Duodenal mucosa (tissue), 2 donors: ENCODE measurements at regions not wholly inside any gene's neighbourhood (a gene's known extent, or its start where the extent isn't known, plus 50 kb on each side); places are given as distances from the start of the nearest gene placed in this dataset.
A peak's percentile ranks its signal among the peaks of the same experiment; 100 is the strongest.

Source experiments
- H3K27ac ChIP-seq: one replicate; pipeline ENCODE4 v1.7.0; 2013; ENCODE audit warnings: low read depth, low read length
- H3K27me3 ChIP-seq, 2 donors: one replicate each; pipeline ENCODE4 v1.7.0; 2013; ENCODE audit warnings: low read length in 2 of 2, control low read depth in 1 of 2; ENCODE audit not compliant: insufficient read depth in 2 of 2, control insufficient read depth in 1 of 2
- H3K36me3 ChIP-seq, 2 donors: one replicate each; pipeline ENCODE4 v1.7.0; 2013; ENCODE audit warnings: low read length in 2 of 2, control low read depth in 1 of 2; ENCODE audit not compliant: insufficient read depth in 2 of 2, control insufficient read depth in 1 of 2
- H3K4me1 ChIP-seq, 2 donors: one replicate each; pipeline ENCODE4 v1.7.0; 2013; ENCODE audit warnings: low read length in 2 of 2, control low read depth in 1 of 2; ENCODE audit not compliant: insufficient read depth in 2 of 2, control insufficient read depth in 1 of 2
- H3K4me3 ChIP-seq, 2 donors: one replicate each; pipeline ENCODE4 v1.7.0; 2013; ENCODE audit warnings: low read length in 2 of 2, low read depth in 1 of 2
- H3K9ac ChIP-seq, 2 donors: one replicate each; pipeline ENCODE4 v1.7.0; 2013; ENCODE audit warnings: low read length in 2 of 2, low read depth in 1 of 2
- H3K9me3 ChIP-seq, 2 donors: one replicate each; pipeline ENCODE4 v1.7.0; 2013; ENCODE audit warnings: low read length in 2 of 2, control low read depth in 1 of 2; ENCODE audit not compliant: control insufficient read depth in 1 of 2

DNA sequence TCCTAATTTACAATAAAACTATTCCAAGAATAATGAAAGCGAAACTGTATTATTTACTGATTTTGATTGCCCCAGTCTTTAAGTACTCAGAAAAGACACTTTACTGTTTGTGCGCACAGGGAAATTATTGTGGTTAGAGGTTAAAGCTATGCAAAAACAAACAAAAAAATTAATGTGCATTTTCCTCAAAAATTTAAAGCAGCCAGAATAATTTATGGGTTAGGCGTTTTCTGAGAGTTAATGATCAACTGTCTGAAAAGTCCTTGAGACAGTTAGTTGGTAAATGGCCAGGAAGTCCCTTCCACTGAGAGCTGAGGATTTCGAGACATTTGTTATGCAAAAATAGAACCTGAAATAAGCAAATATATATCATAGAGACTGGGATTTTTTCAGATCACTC, 143.3 kb downstream of the IRS1 start:
- Histone ChIP-seq H3K27me3 (no peaks in the 10 kb centered on the region), H3K4me1 (peaks cover 17 to 26% of the 10 kb centered on the region in 2 donors), H3K27ac (no peak overlapping the region), H3K9me3 (no peaks in the 10 kb centered on the region), H3K9ac (no peak overlapping the region), H3K36me3 (no peaks in the 10 kb centered on the region), H3K4me3 (no peak overlapping the region)

DNA sequence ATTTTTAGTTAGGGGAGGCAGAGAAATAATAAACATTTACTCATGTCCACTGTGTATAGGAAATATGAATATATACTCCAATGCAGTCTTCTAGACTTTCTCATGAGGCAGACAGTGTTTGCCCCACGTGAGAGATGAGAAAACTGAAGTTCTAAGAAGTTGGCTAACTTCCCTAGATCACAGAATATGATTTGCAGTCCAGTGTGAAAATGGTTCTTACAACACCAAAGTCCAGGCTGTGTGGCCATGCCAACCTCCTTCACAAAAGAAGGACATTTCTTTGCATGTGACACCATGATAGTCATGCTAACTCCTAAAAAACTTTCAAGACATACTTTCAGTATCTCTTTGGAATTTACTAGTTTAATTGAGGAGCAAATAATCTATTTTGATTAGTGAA, 143.7 kb downstream of the IRS1 start:
- no peaks in the 10 kb centered on the region for H3K27me3 ChIP-seq
- H3K36me3 ChIP-seq: no peaks in the 10 kb centered on the region
- no peaks in the 10 kb centered on the region for H3K9me3 ChIP-seq
- H3K4me3 ChIP-seq: no peak overlapping the region
- peaks cover 21 to 31% of the 10 kb centered on the region in 2 donors for H3K4me1 ChIP-seq
- no peak overlapping the region for H3K27ac ChIP-seq
- H3K9ac ChIP-seq: no peak overlapping the region

DNA sequence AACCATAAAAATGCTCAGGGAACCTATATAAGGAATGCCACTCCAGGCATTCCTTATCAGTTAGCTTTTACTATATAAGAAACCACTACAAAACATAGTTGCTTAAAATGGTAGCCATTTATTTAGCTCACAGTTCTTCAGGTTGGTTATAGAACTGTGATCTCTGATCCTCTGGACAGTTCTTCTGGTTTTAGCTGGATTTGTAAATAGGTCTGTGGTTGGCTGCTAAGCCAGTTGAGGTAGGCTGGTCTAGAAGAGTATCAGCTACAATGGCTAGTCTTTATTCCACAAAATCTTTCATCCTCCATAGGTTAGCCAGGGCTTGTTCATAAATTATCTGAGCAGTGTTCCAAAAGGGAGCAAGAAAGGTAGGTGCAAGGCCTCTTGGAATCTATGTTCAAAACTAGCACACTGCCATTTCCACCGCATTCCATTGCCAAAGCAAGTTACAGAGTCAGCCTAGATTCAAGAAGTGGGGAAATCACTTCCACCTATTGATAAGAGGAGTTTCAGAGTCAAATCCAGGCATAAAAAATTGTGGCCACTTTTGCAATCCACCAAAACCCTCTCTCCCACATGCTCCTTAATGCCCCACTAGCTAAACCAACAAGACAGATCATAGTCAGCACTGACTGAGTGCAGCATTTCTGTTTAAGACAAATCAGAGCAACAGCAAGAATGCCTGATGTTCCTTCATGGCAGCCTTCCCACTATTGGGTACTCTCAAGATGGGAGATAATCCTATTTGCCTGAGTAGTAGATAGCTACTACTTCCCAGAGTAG, 146.4 kb downstream of the IRS1 start:
- H3K9me3 ChIP-seq: no peaks in the 10 kb centered on the region
- H3K4me3 ChIP-seq: no peak overlapping the region
- no peaks in the 10 kb centered on the region for H3K36me3 ChIP-seq
- H3K4me1 ChIP-seq: peaks cover 37 to 46% of the 10 kb centered on the region in 2 donors
- no peaks in the 10 kb centered on the region for H3K27me3 ChIP-seq
- no peak overlapping the region for H3K27ac ChIP-seq
- no peak overlapping the region for H3K9ac ChIP-seq

DNA sequence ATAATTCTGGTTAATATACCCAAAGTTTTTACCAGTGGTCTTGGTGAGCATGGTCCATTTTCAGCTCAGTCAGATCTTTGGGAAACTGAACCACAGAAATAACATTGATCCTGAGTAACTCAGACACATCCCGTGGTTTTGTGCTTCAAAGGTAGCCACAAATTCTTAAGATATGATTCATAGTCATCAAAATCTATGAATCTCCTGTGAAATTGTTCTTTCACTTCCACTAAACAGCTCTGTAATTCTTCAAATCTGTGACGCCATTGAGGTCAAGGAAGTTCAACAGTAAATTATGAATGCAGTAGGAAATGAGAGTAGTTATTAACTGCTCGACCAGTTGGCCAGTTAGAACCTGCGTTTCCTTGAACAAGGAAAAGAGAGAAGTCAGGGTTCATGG, 147.3 kb downstream of the IRS1 start:
- H3K27ac ChIP-seq: no peak overlapping the region
- no peaks in the 10 kb centered on the region for H3K9me3 ChIP-seq
- no peak overlapping the region for H3K9ac ChIP-seq
- no peak overlapping the region for H3K4me3 ChIP-seq
- no peaks in the 10 kb centered on the region for H3K36me3 ChIP-seq
- H3K4me1 ChIP-seq: peaks cover 37 to 45% of the 10 kb centered on the region in 2 donors
- no peaks in the 10 kb centered on the region for H3K27me3 ChIP-seq

DNA sequence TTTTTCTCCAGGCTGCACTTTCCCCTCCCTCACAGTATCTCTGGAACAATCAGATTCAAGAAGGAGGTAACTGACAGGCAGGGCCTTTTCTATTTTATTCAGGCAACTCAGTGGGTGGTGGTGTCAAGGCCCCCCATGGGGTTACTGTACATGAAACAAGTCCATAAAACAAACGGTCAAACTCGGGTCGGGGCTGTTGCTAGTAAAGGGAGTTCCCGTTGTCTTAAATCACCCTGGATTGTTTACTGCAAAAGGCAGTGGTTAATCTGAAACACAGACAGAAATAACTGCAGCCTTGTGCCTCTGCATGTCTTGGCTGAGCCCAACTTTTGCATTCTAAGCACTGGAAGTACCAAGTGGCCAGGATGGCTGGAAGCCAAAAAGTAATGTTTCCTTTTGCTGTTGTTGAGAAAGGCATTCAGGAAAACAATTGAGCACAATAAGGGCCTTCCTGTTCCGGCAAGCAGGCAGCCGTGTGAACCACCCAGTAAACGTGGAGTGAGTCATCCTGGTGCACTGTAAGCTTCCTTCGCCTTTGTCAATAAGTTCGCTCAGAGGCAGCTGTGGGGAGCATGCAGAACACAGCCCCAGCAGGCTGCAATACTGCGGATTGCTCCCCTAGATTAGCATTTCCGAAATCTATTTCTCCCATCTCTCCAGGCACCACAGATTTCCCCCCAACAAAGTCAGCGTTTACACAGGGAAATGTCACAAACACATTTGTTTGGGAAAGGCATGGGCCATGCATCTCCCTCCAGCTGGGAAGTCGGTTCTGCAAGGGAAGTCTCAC, 149.6 kb downstream of the IRS1 start:
- Histone ChIP-seq H3K9ac (no peak overlapping the region), H3K9me3 (no peaks in the 10 kb centered on the region), H3K27me3 (no peaks in the 10 kb centered on the region), H3K4me1 (peaks cover 31 to 33% of the 10 kb centered on the region in 2 donors), H3K36me3 (no peaks in the 10 kb centered on the region), H3K27ac (peak overlapping the region; percentile 64), H3K4me3 (no peak overlapping the region)

DNA sequence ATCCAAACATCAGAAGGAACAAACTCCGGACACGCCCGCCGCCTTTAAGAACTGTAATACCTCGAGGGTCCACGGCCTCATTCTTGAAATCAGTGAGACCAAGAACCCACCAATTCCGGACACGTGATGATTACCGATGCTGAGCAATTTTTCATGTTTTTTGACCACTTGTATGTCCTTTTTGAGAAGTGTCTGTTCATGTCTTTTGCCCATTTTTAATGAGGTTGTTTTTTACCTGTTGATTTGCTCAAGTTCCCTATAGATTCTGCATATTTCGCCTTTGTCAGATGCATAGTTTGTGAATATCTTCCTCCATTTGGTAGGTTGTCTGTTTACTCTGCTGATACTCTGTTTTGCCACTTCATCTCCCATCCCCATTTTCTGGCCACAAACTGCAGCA, 150.4 kb downstream of the IRS1 start:
- Histone ChIP-seq H3K4me1 (peaks cover 31 to 33% of the 10 kb centered on the region in 2 donors), H3K9me3 (no peaks in the 10 kb centered on the region), H3K36me3 (no peaks in the 10 kb centered on the region), H3K27ac (no peak overlapping the region), H3K27me3 (no peaks in the 10 kb centered on the region), H3K9ac (no peak overlapping the region), H3K4me3 (no peak overlapping the region)

DNA sequence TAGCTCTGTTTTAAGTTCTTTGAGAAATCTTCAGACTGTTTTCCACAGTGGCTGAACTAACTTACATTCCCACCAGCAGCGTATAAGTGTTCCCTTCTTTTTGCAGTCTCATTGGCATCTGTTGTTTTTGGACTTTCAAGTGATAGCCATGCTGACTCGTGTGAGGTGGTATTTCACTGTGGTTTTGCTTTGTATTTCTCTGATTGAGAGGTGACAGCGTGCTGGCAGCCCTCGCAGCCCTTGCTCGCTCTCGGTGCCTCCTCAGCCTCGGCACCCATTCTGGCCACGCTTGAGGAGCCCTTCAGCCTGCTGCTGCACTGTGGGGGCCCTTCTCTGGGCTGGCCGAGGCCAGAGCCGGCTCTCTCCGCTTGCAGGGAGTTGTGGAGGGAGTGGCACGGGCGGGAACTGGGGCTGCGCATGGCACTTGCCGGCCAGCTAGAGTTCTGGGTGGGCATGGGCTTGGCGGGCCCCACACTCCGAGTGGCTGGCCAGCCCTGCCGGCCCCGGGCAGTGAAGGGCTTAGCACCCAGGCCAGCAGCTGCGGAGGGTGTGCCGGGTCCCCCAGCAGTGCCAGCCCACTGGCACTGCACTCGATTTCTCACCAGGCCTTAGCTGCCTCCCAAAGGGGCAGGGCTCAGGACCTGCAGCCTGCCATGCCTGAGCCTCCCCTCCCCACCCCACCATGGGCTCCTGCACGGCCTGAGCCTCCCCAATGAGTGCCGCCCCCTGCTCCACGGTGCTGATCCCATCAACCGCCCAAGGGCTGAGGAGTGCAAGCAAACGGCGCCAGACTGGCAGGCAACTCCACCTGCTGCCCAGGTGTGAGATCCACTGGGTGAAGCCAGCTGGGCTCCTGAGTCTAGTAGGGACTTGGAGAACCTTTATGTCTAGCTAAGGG, 151.8 kb downstream of the IRS1 start:
- no peak overlapping the region for H3K9ac ChIP-seq
- H3K27me3 ChIP-seq: no peaks in the 10 kb centered on the region
- no peaks in the 10 kb centered on the region for H3K36me3 ChIP-seq
- no peak overlapping the region for H3K27ac ChIP-seq
- H3K4me3 ChIP-seq: no peak overlapping the region
- H3K9me3 ChIP-seq: no peaks in the 10 kb centered on the region
- peaks cover 29 to 30% of the 10 kb centered on the region in 2 donors for H3K4me1 ChIP-seq

DNA sequence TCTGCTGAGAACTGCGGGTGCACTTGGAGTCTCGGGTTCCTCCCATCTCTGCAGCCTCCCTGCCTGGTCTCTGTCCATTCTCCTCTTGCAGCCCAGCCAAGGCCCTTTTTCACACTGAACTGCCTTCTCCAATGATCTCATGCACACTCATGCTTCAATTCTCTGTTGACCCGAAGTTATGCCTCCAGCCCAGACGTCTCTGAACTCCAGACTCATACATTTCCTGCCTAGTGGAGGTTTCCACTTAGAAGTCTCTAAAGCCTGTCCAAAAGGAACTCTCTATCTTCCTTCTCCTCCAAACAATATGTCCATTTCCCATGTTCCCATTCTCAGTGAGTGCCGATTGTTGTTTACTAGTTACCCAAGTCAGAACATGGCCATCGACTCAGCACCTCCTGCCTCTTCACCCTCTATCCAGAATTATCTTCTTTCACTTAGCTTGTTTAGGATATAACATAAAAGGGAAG, 155.2 kb downstream of the IRS1 start:
- peaks cover under 1 to 2% of the 10 kb centered on the region in 2 donors for H3K4me1 ChIP-seq
- no peak overlapping the region for H3K9ac ChIP-seq
- no peaks in the 10 kb centered on the region for H3K36me3 ChIP-seq
- no peaks in the 10 kb centered on the region for H3K27me3 ChIP-seq
- H3K27ac ChIP-seq: no peak overlapping the region
- H3K4me3 ChIP-seq: no peak overlapping the region
- H3K9me3 ChIP-seq: peaks cover 2 to 5% of the 10 kb centered on the region in 2 donors

DNA sequence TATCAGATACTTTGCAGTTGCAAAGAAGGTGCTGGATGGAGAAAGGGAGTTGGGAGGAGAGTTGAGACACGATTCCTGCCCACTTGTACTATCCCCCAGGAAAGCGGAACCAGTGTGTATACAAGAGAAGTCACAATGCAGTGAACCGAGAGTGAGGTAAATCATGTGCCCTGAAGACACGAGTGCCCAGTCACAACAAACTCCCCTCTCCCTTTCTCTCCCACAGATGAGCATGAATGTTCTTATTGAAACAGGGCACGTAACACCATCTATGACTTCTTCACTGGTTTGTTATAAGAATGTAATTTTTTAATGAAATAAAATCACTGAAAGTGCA, 155.7 kb downstream of the IRS1 start:
- H3K4me3 ChIP-seq: no peak overlapping the region
- no peaks in the 10 kb centered on the region for H3K27me3 ChIP-seq
- H3K9me3 ChIP-seq: peaks cover 2 to 5% of the 10 kb centered on the region in 2 donors
- H3K9ac ChIP-seq: no peak overlapping the region
- no peaks in the 10 kb centered on the region for H3K4me1 ChIP-seq
- no peaks in the 10 kb centered on the region for H3K36me3 ChIP-seq
- no peak overlapping the region for H3K27ac ChIP-seq
